GM12864 (cell line): ENCODE measurements at regions not wholly inside any gene's neighbourhood (a gene's known extent, or its start where the extent isn't known, plus 50 kb on each side); places are given as distances from the start of the nearest gene placed in this dataset.
"Not testable (repeated sequence)": the region's sequence is repeated elsewhere in the genome, so short reads cannot be mapped to it uniquely, and the experiment has no call there.

ENCODE experiments used
- DNase-seq: peaks from one replicate; pipeline ENCODE4 v3.0.0-alpha.2; 2011; ENCODE audit warnings: low read depth
- H3K4me3 ChIP-seq: 2 replicates; pipeline ENCODE4 v1.5.1; 2011; ENCODE audit warnings: mild to moderate bottlenecking, low read depth, low read length, control low read depth
- TF ChIP-seq, protein P1 (sequence below): IDR thresholded peaks from 2 replicates; pipeline ENCODE4 v1.5.1; 2011; ENCODE audit warnings: low read depth, mild to moderate bottlenecking, moderate library complexity, low read length, control low read depth, inconsistent platforms; ENCODE audit errors: missing control alignments

DNA sequence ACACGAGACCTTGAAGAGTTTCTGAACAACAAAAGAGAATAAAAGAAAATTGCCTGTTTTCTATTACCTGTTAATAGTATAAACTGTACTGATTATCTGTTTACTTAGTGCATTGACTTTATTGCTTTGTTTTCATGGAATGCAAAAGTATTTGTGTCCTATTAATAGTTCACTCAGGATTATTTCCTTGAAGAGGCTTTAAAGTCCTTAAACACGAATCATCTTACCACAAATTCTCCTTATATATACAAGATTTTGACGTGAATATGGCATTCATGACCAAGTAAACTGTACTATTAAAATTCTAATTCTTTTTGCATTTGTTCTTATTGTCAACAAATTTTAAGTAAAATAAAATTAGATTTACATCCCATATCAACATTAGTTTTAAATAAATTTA is 513.0 kb downstream of the NTRK3 start:
- TF ChIP-seq, protein P1, sequence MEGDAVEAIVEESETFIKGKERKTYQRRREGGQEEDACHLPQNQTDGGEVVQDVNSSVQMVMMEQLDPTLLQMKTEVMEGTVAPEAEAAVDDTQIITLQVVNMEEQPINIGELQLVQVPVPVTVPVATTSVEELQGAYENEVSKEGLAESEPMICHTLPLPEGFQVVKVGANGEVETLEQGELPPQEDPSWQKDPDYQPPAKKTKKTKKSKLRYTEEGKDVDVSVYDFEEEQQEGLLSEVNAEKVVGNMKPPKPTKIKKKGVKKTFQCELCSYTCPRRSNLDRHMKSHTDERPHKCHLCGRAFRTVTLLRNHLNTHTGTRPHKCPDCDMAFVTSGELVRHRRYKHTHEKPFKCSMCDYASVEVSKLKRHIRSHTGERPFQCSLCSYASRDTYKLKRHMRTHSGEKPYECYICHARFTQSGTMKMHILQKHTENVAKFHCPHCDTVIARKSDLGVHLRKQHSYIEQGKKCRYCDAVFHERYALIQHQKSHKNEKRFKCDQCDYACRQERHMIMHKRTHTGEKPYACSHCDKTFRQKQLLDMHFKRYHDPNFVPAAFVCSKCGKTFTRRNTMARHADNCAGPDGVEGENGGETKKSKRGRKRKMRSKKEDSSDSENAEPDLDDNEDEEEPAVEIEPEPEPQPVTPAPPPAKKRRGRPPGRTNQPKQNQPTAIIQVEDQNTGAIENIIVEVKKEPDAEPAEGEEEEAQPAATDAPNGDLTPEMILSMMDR, result no peak
- no peak overlapping the region for H3K4me3 ChIP-seq
- DNase-seq, result no peak

DNA sequence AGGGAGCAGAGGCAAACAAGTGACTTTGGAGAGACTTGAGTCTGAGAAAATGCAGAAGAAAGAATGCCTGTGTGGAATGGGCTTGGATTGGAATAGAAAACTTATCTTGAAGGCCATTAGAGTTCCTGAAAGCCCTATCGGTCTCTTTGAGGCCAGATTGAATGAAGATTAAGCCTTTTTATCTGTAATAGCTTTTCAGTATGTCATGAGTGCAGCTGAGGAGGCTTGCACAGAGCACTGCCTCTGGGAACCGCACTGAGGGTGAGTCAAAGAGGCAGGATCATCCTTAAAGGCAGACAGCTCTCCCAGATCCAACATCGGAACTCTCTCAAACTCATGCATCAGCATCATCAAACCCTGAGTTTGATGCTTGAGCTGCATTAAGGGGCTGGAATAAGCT is 515.2 kb downstream of the NTRK3 start:
- TF ChIP-seq, protein P1, result no peak
- DNase-seq, result no peak
- no peak overlapping the region for H3K4me3 ChIP-seq

DNA sequence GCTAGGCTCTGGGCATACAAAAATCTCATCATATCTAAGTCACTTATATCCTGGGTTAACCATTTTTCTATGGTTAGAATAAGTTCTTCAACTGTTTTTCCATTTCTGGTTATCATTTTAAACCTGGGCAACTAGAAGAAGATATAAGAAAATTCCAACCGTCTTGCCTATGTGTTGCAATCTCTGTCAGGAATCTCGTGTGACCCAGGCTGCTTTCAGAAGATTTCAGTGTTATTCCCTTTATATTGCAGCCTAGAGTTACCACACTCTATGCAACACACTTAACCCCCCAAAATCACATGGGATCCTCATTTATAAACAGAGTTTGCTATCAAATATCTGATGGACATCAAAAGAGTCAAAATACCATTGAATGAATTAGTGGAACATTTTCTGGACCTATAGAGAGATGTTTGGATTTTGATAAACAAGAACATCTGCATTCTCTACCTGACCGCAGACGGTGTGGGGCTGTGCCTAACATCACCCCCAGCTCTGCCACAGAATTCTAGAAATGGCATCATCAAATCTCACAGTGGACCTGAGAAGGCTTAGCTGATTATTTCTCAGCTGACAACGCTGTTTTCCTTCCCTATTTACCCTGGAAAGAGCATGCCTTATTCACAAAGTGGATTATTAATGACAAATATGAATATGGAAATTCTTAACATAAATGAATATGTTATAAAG is 515.7 kb downstream of the NTRK3 start:
- no peak for DNase-seq
- TF ChIP-seq, protein P1, result no peak
- H3K4me3 ChIP-seq, result no peak overlapping the region

DNA sequence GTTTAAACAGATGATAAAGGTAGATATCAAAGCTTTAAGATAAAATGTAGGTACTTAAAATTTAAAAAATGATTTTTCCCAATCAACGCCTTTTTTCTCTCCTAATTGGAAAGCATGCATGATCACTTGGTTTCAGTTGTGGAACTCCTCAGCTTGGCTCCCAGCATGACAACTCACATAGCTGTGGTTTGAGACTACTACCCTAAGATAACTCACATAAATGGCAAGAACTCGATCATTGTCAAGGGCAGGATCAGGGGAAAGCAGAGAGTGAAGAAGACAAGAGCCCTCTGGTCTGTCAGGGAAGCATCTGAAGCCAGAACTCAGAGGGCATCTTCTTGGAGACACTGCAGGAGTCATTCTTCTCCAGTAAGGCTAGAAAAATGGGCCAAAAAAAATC is 516.7 kb downstream of the NTRK3 start:
- TF ChIP-seq, protein P1, result no peak
- H3K4me3 ChIP-seq, result no peak overlapping the region
- DNase-seq, result no peak

DNA sequence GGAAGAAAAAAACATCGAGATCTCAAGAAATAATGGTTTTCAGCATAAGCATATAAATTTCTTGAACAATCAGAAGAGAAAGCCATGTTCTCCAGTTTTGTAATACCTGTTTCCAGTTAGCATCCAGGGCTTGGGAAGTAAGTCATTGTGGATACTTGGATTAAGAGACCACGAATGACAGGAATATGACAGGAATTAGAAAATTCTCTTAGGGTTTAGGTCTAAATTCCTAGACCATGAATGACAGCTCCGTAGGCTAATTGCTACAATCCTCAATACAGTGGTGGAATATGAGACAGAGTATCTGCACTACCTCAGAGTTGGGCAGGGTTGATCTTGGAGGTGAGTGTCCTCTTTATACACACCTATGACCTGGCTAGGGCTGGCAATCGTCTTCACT is 517.5 kb downstream of the NTRK3 start:
- H3K4me3 ChIP-seq, result no peak overlapping the region
- TF ChIP-seq, protein P1, result no peak
- DNase-seq, result no peak

DNA sequence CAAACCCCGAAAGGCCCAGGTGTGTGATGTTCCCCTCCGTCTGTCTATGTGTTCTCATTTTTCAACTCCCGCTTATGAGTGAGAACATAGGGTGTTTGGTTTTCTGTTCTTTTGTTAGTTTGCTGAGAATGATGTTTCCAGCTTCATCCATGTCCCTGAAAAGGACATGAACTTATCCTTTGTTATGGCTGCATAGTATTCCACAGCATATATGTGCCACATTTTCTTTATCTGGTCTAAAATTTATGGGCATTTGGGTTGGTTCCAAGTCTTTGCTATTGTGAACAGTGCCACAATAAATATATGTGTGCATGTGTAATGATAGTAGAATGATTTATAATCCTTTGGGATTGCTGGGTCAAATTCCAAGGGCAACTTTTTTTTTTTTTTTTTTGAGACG is 519.1 kb downstream of the NTRK3 start:
- DNase-seq, H3K4me3 ChIP-seq: not testable (repeated sequence)

DNA sequence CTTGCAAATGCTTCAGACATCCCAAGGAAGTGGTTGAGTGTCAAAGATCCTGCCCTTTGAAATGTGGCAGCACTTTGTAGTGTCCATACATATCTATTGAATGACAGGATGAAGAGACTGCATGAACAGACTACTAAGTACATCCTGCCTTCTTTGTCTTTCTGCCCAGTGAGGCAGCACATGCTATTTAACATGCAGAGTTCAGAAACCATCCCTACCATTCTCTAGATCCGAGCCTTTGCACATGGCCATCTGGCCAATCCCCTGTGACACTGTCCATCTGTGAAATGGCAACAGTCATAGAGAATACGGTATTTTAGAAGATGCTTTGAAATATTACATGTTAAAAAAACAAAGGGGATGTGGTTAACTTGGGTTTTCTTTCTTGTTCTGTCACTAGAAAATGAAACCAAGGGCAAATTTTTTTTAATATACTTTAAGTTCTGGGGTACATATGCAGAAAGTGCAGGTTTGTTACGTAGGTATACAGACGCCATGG is 519.6 kb downstream of the NTRK3 start:
- DNase-seq, result no peak
- TF ChIP-seq, protein P1, result no peak
- H3K4me3 ChIP-seq, result no peak overlapping the region

DNA sequence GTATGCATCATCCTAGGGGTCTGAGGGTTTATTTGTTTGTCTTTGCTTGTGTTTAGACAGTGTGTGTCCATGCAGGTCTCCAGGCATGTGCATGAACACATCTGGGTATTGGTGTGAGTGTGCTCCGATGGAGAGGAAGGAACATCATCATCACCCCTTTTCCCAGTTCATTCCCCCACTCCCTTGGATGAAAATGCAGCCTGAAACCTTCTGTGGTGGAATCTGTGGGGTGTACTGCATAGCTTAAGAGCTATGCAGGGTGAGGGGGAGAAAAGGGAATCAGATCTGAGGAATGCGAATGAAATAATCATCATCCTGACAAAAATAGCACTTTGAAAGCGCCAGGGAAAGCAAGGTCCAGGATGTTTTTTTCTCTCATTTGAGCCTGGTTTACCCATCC is 520.1 kb downstream of the NTRK3 start:
- TF ChIP-seq, protein P1, result no peak
- DNase-seq, result no peak
- H3K4me3 ChIP-seq, result no peak overlapping the region
